HG03432 (cell line): ENCODE measurements at regions not wholly inside any gene's neighbourhood (a gene's known extent, or its start where the extent isn't known, plus 50 kb on each side); places are given as distances from the start of the nearest gene placed in this dataset.
A peak's percentile ranks its signal among the peaks of the same experiment; 100 is the strongest.
"Not testable (repeated sequence)": the region's sequence is repeated elsewhere in the genome, so short reads cannot be mapped to it uniquely, and the experiment has no call there.

Experiments used
- ATAC-seq: cut with Tn5 transposase; IDR thresholded peaks from one replicate; pipeline ENCODE4 v1.9.1; 2021; ENCODE audit warnings: mild to moderate bottlenecking, moderate library complexity; ENCODE audit not compliant: unreplicated experiment

DNA sequence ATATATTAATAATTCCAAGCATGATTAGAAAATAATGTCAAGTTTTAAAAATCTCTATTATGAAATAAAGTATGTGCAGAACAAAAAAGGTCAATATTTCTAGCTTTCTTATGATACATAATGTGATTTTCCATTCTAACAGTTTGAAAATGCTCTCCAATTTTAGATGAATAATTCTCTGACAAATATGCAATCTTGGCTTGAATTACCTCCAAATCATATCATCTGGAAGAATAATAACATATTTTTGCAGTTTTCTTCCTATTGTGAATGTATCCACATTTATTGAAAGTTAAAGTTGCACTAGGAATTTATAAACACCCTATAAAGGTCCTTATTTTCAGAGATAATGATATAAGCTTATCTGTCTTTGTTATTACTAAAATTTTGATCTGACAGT, 548.5 kb upstream of the SLC10A2 start:
- no peak for ATAC-seq

DNA sequence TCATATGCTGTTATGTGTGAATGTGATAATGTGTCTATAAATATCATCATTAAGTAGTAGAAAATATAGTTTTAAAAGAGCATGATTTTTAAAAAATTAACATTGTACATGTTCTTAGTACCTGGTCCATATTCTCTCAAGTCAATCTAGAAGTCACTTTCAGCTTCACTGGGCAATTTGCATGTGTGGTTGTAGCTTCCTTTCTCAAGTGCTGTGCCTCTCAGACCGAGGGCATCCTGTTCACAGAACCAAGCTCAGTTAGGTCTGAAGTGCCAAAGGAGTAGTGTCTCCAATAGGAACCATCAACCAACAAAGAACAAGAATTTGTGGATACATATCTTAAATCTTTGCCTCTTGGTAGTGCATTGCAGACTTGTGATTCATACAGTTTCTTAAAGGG, 541.8 kb upstream of the SLC10A2 start:
- ATAC-seq: peak; percentile 76

DNA sequence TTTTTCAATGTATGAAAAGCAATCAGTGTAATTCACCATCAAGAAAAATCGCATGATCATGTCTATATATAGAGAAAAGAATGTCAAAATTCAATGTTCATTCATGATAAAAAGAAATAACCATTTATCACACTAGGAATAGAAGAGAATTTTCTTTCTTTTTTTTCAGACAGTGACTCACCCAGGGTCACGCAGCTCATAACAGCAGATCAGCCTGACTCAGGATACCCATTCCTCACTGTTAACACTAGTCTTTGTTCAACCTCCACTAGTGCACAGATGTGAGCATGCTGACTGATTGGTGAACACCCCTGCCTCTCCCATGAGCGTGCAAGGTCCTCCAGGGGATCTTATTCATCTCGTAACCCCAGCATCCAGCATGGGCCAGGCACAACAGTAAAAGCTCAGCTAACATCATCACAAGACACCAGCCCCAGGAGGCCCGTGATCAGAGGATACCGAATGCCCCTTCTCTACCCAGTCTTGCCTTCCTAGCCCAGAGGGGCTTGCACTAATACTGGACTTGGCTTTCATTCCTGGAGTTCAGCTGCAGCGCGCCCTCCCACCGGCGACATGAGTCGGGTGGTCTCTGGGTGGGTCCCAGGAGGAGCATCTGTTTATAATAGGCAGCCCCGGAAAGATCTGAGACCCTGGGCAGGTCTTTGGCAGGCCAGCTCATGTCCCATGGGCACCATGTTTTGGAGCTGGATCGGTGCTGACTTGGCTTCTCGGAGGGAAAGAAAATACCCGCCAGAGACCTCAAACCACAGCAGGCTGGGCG, 539.5 kb upstream of the SLC10A2 start:
- no peak for ATAC-seq

DNA sequence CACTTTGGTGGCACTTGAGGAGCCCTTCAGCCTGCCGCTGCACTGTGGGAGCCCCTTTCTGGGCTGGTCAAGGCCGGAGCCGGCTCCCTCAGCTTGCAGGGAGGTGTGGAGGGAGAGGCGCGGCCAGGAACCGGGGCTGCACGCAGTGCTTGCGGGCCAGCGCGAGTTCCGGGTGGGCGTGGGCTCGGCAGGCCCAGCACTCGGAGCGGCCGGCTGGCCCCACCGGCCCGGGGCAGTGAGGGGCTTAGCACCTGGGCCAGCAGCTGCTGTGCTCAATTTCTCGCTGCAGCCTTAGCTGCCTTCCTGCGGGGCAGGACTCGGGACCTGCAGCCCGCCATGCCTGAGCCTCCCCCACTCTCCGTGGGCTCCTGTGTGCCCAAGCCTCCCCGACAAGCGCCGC, 533.7 kb upstream of the SLC10A2 start:
- ATAC-seq: not testable (repeated sequence)

DNA sequence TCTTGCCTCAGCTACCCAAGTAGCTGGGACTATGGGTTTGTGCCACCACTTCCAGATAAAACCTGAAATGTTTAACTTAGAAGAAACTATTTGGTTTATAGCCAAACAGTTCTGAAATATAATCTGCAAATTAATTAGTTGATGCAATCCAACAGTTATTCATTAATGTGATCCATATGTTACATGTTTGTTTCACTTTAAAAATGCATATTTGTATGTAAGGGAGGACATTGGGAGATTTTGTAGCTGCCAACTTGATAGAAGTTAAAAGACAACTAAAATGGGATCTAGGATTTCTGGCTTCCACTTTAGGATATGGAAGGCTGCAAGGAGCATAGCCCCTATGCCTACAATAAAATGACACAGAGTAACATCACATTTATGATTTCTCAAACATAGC, 532.5 kb upstream of the SLC10A2 start:
- ATAC-seq: no peak

DNA sequence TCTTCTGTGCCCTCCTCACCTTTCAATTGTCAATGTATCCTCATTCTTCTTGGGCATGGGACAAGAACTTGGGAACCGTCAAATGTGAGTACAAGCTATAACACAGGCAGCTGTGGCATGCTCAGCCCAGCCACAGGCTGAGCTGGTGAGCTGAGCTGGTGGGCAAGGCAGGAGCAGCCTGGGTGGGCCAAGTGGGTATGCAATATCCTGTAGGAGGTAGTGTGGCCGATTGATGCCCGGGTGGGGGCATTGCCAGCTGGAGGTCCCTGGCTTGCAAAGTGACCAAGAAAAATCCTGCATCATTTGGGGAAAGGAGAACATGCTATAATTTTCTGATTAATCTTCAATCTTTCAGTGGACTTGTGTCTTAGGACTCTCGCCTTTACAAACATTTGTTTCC, 507.2 kb upstream of the SLC10A2 start:
- no peak for ATAC-seq

DNA sequence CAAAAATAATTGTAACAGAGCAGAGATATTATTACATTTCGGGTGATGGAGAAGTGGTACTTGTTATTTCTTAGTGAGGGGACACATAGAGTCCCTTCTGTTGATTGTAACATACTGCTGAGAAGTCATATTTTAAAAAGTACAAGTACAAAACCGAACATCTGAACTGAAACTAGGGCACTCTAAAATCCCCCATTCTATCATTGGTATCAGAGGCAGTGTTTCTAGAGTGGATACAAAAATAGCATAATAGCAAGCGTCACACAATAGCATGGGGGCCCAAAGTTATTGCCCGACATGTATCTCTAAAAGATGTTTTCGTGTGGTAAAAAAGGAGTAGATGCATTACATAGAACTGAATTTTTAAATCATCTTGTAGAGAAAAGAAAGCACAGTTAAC, 502.1 kb upstream of the SLC10A2 start:
- peak; percentile 66 for ATAC-seq

DNA sequence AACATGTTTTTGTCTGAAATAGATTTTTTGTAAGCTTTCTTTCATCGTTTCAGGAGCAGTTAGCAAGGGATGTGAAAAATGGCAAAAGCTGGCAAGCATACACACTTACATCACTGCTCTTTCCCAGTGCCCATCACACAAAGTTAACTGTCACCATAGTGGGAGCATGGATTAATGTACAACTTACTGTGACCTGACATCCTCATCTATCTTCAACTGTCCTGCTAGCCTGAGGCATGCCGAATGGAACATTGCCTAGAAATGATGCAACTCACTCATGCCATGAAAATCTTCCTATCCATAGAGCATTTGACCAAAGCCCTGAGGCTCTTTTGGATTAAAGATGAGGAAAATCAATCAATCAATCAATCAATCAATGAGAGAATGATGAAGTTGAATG, 491.7 kb upstream of the SLC10A2 start:
- no peak for ATAC-seq

DNA sequence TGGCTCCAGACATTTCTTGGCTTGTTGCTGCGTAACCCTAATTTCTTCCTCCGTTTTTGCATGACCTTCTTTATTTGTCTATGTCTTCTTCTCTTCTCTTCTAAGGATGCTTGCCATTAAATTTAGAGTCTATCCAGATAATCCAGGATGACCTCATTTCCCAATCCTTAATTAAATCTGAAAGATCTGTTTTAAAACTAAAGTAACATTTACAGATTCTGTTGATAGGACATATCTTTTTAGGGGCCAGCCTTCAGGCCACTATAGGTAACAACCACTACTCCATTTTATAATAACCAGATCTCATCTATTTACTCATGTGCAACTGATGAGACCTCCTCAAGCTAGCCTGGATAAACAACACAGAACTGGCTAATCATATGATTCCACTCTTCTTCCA, 490.5 kb upstream of the SLC10A2 start:
- ATAC-seq: no peak

DNA sequence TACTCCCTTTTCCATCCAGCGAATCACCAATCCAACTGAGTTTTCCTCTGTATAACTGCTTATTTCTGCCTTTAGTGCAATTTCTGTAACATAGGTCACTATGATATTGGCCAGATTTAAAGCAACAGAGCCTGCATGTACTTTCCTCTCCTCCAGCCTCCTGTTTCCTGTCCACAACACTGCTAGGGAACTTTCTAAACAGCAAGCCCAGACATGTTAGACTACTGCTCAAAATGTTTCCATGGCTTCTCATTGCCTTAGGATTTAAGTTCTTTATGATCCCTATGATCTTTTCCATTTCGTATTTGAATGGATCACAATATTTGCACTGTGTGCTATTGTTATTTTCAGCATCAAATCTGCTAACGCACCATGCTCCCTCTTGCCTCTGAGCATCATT, 481.7 kb upstream of the SLC10A2 start:
- no peak for ATAC-seq

DNA sequence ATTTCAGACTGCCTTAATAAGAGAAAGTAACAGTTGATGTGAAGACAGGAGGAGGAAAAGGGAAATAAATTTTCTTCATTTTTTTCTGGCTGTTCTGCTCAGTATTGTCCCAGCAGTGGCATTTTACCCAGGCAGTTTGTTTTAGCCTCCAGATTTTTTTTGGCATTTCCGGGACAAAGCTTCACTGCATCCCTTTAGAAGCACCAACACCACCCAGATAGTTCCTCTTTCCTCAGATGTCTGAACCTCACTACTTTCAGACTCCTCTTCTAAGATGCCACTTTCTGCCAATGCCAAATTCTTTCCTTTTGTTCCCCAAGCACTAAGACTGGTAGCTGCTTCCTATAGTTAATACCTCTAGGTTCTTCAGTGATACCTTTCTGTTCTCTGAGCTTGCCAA, 480.1 kb upstream of the SLC10A2 start:
- no peak for ATAC-seq

DNA sequence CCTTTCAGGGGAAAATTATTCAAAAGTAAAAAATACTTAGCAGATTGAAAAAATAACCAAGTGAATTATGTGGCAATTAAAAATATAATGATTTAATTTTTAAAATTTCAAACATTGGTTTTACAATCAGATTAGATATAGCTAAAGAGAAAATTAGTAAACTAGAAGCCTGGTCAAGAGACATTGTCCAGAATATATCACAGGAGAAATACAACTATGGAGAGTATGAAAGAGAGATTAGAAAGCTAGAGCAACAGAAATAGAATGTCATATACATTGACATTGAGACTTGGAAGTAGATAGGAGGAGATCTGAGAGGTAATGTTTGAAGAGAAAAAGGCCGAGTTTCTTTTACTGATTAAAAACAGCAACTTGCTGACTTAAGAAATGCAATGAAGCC, 476.4 kb upstream of the SLC10A2 start:
- ATAC-seq: no peak

DNA sequence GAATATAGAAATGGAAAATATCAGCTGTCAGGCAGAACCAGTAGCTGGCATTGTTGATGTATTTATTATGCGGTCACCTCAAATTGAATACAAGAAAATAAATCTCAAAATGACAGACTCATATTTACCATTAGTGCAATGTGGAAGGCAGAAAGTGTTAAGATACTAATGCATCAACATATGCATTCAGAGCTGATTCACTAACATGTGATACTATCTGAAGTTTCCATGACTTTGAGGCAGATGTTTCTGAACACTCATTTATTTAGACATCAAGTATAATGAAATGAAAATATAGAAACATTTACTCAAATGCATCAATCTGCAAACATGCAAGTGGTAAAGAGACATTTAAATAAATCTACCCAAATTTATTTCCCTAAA, 474.2 kb upstream of the SLC10A2 start:
- ATAC-seq: no peak

DNA sequence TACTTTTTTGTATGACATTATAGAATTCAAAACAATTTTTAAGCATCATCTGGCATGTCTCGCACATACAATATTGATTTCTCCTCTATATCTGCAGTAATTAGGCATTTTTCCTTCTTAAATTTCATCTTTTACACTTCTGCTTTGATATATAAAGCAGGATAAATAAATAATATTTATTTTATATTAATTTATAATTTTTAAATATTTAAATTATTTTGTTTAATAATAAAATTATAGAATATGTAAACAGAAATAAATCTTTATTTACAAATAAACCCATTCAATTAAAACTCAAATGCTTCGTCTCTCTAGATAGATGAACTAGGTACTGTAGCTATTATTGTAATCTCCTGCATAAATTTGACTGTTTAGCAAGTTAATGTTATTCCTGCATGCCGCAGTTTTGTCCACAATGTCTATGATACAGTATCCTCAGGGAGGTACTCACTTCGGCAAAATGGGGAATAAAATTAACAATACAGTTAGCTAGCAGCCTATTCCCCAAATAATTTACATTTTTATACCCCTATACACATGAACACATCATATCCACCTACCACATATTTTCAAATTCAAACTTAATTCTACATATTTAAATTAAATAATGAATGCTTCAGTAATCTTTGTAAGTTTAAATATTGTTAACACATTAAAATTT, 473.6 kb upstream of the SLC10A2 start:
- ATAC-seq: no peak

DNA sequence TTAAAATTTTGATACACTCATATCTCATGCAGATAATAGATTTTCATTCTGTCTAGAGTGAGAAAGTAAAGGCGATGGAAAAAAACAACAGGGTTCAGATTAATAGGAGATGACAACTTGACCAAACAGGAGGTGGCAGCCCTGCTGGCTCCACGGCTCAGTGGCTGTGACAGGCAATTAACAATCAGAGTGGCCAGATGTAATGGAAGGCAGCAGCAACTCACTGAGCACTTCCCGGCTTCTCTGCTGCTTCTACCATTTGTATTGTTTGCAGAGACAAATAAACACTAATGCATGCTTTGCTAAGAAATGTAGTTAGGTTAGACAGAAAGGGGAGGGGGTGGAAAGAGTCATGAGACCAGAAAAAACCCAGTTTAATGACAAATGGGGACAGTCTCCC, 473.0 kb upstream of the SLC10A2 start:
- peak; percentile 52 for ATAC-seq

DNA sequence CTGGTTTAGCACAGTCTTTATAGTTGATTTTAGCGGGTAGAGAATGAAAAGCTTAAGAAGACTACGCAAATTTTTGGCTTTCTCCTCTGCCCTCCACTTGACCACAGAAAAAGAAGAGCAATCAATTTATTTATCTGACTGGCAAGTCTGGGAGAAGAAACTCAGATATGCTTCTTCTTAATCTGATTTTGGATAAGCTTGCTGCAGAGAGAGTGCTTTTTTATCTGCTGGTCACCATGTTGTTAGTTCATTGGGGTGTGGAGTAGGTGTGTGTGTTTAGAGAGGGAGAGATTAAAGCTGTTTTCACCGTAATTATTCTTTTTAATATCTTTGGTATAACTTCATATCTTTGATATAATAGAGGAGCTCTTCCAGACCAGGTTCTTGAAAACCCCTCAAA, 471.4 kb upstream of the SLC10A2 start:
- ATAC-seq: no peak

DNA sequence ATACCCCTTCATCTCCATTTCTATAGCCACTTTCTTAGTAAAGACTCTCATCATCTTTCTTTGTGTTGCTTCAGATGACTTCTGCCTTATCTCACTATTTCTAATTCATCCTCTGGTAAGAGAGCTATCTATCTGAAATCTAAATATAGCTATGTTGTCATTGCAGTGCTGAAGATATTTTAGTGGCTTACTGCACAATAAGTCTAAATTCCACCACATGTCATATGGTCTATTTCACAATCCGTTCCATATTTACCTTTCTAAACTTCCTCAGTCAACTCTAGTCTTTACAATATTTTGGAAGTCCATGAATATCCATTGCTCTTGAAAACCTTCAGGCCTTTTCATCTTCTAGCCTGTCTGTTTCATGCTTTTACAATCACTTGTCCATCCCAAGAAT, 465.1 kb upstream of the SLC10A2 start:
- no peak for ATAC-seq

DNA sequence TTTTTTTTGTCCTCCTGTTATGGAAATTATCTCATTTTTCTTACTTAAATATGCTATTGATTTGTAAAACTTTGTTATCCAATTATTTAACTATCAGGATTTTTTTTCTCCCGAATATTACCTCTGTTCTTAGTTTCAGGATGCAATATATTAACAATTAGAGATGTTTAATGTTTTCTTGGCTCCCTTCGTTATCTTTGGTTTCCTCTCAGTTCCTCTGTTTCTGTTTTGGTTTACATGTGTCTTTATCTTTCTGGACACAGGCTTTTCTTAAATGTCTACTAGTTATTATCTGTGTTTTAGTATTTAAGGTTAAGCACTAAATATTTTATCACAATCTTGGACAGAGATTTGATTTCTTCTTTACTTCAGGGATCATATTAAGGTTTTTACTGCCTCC, 462.2 kb upstream of the SLC10A2 start:
- ATAC-seq: no peak

DNA sequence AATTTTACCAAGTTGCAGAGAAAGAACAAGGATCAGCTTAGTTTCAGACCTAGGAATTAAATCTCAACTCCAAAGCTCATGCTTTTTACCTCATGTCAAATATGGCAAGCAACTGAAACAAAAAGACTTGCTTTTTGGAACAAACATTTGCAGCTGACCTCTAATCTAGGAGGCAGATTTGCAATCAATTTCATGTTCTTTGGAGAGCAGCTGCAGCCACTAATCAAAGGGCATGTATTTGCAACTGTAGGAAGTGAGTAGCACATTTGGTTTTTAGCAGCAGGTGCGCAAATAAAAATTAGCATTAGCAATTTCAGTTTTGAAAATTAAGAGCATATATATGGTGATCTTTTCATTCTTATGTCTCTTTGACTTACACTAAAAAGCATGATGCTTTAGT, 459.3 kb upstream of the SLC10A2 start:
- ATAC-seq: no peak

DNA sequence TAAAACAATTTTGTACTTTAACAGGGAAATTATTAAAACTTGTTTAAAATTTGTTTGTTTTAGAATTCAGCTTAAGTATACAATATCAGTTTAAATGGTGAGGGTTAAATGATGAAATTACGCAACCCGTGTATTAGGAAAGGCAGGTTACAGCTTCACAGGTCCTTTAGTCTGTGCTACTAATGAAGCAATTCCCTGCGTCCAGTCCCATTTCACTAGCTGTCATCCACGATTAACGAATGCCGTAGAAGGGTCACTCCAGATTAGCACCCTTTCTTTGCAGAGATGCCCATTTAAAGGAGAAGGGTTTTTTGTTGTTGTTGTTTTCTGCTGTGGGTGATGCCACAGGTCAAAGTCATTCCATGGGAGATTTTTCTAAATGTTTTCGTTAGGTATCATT, 457.6 kb upstream of the SLC10A2 start:
- ATAC-seq: no peak

DNA sequence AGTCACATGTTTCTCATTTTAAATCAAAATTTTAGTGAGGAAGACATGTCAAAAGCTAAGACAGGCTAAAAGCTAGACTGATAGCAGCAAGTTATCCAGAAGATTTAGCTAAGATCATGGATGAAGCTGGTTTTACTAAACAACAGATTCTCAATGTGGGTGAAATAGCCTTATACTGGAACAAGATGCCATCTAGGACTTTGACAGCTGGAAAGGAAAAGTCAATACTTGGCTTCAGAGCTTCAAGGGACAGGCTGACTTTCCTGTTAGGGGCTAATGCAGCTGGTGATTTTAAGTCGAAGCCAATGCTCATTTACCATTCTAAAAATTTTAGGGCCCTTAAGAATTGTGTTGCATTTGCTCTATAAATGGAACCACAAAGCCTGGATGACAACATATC, 455.3 kb upstream of the SLC10A2 start:
- no peak for ATAC-seq

DNA sequence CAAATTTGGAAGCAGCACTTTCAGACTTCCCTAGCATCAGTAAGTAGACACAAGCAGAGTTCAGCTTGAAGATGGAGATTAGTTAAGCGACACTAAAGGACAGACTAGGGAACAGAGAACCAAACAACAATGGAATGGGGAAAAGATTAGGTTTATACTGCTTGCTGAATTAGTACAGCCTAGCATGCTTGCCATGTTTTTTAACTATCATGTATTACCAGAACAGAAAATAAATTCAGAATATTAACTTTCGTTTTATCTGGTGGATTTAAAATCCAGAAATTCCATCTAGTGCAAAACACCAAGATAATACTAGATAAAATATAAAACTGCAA, 451.5 kb upstream of the SLC10A2 start:
- no peak for ATAC-seq
